Kidney epithelial cell (primary cell): ENCODE measurements at regions not wholly inside any gene's neighbourhood (a gene's known extent, or its start where the extent isn't known, plus 50 kb on each side); places are given as distances from the start of the nearest gene placed in this dataset.

Experiments used
- DNase-seq: peaks from one replicate; pipeline ENCODE4 v3.0.0-alpha.2; 2010; ENCODE audit warnings: low read depth
- H3K27me3 ChIP-seq: 2 replicates; pipeline ENCODE4 v1.6.0; 2011; ENCODE audit warnings: low read length; ENCODE audit not compliant: control insufficient read depth, insufficient read depth
- H3K36me3 ChIP-seq: 2 replicates; pipeline ENCODE4 v1.5.1; 2011; ENCODE audit warnings: low read length; ENCODE audit not compliant: control insufficient read depth, insufficient read depth
- H3K4me3 ChIP-seq: 2 replicates; pipeline ENCODE4 v1.5.1; 2011; ENCODE audit warnings: low read depth, mild to moderate bottlenecking, control low read depth, low read length
- TF ChIP-seq, protein P1 (sequence below): IDR thresholded peaks from 2 replicates; pipeline ENCODE4 v1.5.1; 2011; ENCODE audit warnings: mild to moderate bottlenecking, moderate library complexity, low read length, control low read depth, inconsistent platforms; ENCODE audit not compliant: insufficient read depth, poor library complexity, severe bottlenecking

DNA sequence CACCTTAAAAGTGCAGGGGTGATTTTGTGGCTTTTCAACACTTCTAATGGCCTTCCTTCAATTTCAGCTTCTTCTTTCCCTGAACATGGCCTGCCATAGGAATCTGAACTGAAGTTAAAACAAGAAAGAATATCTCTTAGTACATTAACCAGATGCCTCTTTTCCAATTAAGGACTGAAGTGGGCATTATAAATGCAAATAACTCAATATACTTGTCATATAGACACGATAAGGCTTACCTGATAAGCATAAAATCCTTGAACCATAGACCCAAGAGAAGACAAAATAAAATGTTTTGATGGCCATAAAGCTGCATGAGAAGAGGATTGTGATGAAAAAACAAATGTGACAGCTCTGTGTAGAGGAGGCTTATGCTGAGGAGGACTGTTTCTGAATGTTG is 173.1 kb downstream of the MC4R start:
- Histone ChIP-seq H3K36me3 (no peaks in the 10 kb centered on the region), H3K4me3 (no peak overlapping the region), H3K27me3 (no peaks in the 10 kb centered on the region)
- no peak for DNase-seq
- TF ChIP-seq, protein P1, sequence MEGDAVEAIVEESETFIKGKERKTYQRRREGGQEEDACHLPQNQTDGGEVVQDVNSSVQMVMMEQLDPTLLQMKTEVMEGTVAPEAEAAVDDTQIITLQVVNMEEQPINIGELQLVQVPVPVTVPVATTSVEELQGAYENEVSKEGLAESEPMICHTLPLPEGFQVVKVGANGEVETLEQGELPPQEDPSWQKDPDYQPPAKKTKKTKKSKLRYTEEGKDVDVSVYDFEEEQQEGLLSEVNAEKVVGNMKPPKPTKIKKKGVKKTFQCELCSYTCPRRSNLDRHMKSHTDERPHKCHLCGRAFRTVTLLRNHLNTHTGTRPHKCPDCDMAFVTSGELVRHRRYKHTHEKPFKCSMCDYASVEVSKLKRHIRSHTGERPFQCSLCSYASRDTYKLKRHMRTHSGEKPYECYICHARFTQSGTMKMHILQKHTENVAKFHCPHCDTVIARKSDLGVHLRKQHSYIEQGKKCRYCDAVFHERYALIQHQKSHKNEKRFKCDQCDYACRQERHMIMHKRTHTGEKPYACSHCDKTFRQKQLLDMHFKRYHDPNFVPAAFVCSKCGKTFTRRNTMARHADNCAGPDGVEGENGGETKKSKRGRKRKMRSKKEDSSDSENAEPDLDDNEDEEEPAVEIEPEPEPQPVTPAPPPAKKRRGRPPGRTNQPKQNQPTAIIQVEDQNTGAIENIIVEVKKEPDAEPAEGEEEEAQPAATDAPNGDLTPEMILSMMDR: no peak

DNA sequence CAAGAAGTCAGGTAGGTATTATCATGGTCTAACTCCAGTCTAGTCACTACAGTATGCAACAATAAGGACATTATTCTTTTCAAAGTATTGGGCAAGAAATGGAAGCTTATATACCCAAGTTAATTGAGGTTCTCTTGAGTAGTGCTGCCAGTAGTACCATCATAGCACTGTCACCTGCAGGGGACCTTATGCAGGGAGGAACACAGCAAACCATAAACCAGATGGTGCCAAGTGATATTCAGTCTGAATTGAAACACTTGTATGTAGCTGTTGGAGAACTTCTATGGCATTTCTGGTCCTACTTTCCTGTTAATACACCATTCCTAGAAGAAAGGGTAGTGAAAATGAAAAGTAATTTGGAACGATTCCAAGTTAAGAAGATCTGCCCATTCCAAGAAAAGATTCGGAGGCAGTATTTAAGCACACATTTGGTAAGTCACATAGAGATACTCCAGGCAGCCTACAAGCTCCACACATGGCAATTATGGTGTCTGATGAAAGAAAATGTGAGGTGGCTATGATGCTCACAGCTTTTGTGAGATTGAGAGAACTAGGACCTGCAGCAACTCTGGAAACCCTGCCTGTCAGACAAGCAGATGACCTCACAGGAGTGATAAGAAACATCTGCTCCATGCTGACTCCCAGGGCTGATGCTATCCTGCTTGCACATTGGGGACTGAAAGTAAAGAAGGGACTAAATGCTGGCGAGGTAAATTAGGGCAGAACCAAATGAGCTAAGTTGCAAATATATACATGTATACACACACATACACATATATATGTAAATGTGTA is 174.7 kb downstream of the MC4R start:
- Histone ChIP-seq H3K36me3 (no peaks in the 10 kb centered on the region), H3K4me3 (no peak overlapping the region), H3K27me3 (no peaks in the 10 kb centered on the region)
- DNase-seq: no peak
- TF ChIP-seq, protein P1: no peak

GRCh38 chr18:60196836-60197606 is 175.6 kb downstream of the MC4R start:
- no peak overlapping the region for H3K4me3 ChIP-seq
- TF ChIP-seq, protein P1: no peak
- no peaks in the 10 kb centered on the region for H3K27me3 ChIP-seq
- H3K36me3 ChIP-seq: no peaks in the 10 kb centered on the region
- no peak for DNase-seq

GRCh38 chr18:60193780-60194179 is 178.8 kb downstream of the MC4R start:
- Histone ChIP-seq H3K36me3 (no peaks in the 10 kb centered on the region), H3K4me3 (no peak overlapping the region), H3K27me3 (no peaks in the 10 kb centered on the region)
- TF ChIP-seq, protein P1: no peak
- no peak for DNase-seq

DNA sequence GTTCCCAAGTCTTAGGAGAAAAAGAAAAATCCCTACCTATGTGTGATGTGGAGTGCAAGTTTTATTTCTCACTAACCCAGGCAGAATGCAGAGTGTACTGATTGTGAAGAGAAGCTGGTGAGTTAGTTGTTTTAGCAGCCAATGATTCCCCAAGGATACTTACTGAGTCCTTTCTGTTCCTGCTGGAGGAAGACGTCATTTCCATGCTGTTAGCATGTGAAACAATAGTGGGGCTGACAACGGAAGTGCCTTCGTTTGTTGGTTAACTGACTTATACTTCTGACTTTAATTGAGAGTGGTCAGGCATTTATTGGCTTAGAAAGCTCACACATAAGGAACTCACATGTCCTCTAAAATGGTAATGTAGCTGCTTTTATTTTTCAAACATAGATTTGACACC is 180.6 kb downstream of the MC4R start:
- no peak for DNase-seq
- no peaks in the 10 kb centered on the region for H3K27me3 ChIP-seq
- no peaks in the 10 kb centered on the region for H3K36me3 ChIP-seq
- H3K4me3 ChIP-seq: no peak overlapping the region
- TF ChIP-seq, protein P1: no peak

DNA sequence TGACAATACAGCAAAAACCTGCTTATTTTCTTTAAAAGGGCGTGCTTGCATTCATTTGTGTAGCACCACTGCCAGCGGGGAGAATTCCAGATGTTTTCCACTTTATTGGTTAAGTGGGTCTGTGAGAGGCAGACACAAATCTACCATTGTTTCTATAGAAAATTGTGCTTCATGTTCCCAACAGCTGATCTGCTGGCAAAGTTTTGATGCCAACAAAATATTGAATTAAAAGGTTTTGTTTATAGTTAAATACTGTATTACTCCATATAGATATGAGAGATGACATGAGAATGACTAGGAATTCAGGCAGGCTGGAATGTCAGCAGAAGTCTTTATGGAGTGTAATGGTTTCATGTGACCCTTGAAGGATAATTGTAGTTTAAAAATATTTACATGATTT is 182.7 kb downstream of the MC4R start:
- TF ChIP-seq, protein P1: no peak
- Histone ChIP-seq H3K36me3 (no peaks in the 10 kb centered on the region), H3K27me3 (no peaks in the 10 kb centered on the region), H3K4me3 (no peak overlapping the region)
- no peak for DNase-seq
